ENCODE measurements at regions not wholly inside any gene's neighbourhood (a gene's known extent, or its start where the extent isn't known, plus 50 kb on each side); places are given as distances from the start of the nearest gene placed in this dataset.

- H3K27ac Mint-ChIP-seq = no peak overlapping the region
- no peaks in the 10 kb centered on the region for H3K4me1 Mint-ChIP-seq
- no peak for DNase-seq
- H3K9me3 Mint-ChIP-seq = peaks cover 32% of the 10 kb centered on the region
- no peak overlapping the region for H3K4me3 Mint-ChIP-seq
- H3K27me3 Mint-ChIP-seq (ENCODE audit: low read depth, poor library complexity) = no peaks in the 10 kb centered on the region
- H3K36me3 Mint-ChIP-seq (ENCODE audit: low read depth) = no peaks in the 10 kb centered on the region
- TF ChIP-seq CTCF (IDR thresholded peaks at IDR 0.05) = no peak
Observed at GRCh38 chr5:101505891-101506570, 602.9 kb upstream of the ST8SIA4 start.

GRCh38 chr5:101482931-101483330, 579.8 kb upstream of the ST8SIA4 start:
- no peak overlapping the region for H3K27ac Mint-ChIP-seq
- DNase-seq = no peak

DNA sequence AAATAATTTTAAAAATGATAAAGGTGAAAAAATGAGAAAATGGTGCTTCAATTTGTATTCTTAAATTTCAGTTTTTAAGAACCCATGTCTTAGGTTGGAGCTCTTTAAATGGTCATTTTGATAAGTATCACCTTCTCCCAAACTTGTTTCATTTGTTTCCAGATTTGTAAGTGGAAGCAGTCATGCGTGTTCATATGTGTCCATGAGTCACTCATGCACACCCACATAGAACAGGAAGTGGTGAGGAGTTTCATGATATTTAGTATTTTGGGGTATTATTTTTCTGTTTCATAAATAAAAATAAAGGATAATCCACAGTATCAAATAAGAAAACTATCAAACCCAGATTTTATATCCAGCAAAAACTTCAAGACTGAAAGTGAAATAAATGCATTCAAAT, 570.4 kb upstream of the ST8SIA4 start:
- no peaks in the 10 kb centered on the region for H3K27me3 Mint-ChIP-seq (ENCODE audit: low read depth, poor library complexity)
- no peaks in the 10 kb centered on the region for H3K36me3 Mint-ChIP-seq (ENCODE audit: low read depth)
- TF ChIP-seq CTCF (IDR thresholded peaks at IDR 0.05) = no peak
- no peaks in the 10 kb centered on the region for H3K4me1 Mint-ChIP-seq
- H3K9me3 Mint-ChIP-seq = no peaks in the 10 kb centered on the region
- no peak for DNase-seq
- no peak overlapping the region for H3K4me3 Mint-ChIP-seq
- no peak overlapping the region for H3K27ac Mint-ChIP-seq

More at GRCh38 chr5:101482931-101483330, 579.8 kb upstream of the ST8SIA4 start:
- H3K4me1 Mint-ChIP-seq = no peaks in the 10 kb centered on the region
- H3K4me3 Mint-ChIP-seq = no peak overlapping the region
- H3K9me3 Mint-ChIP-seq = no peaks in the 10 kb centered on the region
- no peaks in the 10 kb centered on the region for H3K27me3 Mint-ChIP-seq (ENCODE audit: low read depth, poor library complexity)
- TF ChIP-seq CTCF (IDR thresholded peaks at IDR 0.05) = no peak
- H3K36me3 Mint-ChIP-seq (ENCODE audit: low read depth) = no peaks in the 10 kb centered on the region

- no peaks in the 10 kb centered on the region for H3K27me3 Mint-ChIP-seq (ENCODE audit: low read depth, poor library complexity)
- H3K4me3 Mint-ChIP-seq = no peak overlapping the region
- no peaks in the 10 kb centered on the region for H3K4me1 Mint-ChIP-seq
- TF ChIP-seq CTCF (IDR thresholded peaks at IDR 0.05) = no peak
- H3K27ac Mint-ChIP-seq = no peak overlapping the region
- H3K36me3 Mint-ChIP-seq (ENCODE audit: low read depth) = no peaks in the 10 kb centered on the region
- no peaks in the 10 kb centered on the region for H3K9me3 Mint-ChIP-seq
- DNase-seq = no peak
Observed at GRCh38 chr5:101461455-101461854, 558.4 kb upstream of the ST8SIA4 start.

- TF ChIP-seq CTCF (IDR thresholded peaks at IDR 0.05) = no peak
- H3K36me3 Mint-ChIP-seq (ENCODE audit: low read depth) = no peaks in the 10 kb centered on the region
- H3K27me3 Mint-ChIP-seq (ENCODE audit: low read depth, poor library complexity) = no peaks in the 10 kb centered on the region
- no peaks in the 10 kb centered on the region for H3K4me1 Mint-ChIP-seq
- H3K27ac Mint-ChIP-seq = no peak overlapping the region
- H3K9me3 Mint-ChIP-seq = no peaks in the 10 kb centered on the region
- no peak overlapping the region for H3K4me3 Mint-ChIP-seq
- DNase-seq = no peak
Observed at GRCh38 chr5:101458587-101458986, 555.5 kb upstream of the ST8SIA4 start.

DNA sequence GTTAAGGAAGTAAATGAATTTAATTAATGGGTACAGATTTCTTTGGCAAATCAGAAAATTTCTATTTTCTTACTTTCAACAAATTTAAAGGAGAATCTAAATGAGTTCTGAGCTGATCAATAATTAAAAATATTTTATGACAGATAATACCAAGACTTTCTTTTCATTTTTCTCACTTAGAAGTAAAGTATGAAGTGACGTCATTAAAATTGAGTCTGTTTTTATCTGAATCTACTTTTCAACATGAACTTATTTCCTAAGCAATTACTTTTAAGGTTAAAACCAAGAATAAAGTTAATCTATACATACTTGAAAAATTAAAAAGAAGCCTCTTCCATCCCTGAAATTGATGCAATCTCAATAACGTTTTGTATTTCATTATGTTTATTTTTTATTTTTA, 552.8 kb upstream of the ST8SIA4 start:
- Mint-ChIP-seq H3K27me3 (ENCODE audit: low read depth, poor library complexity) (no peaks in the 10 kb centered on the region), H3K4me1 (no peaks in the 10 kb centered on the region), H3K4me3 (no peak overlapping the region), H3K9me3 (no peaks in the 10 kb centered on the region), H3K27ac (no peak overlapping the region), H3K36me3 (ENCODE audit: low read depth) (no peaks in the 10 kb centered on the region)
- no peak for DNase-seq
- TF ChIP-seq CTCF (IDR thresholded peaks at IDR 0.05) = no peak

Data from nephron progenitor cell (in vitro differentiated cells).